ENCODE measurements at regions not wholly inside any gene's neighbourhood (a gene's known extent, or its start where the extent isn't known, plus 50 kb on each side); places are given as distances from the start of the nearest gene placed in this dataset.

- no peak for DNase-seq (ENCODE audit: extremely low read depth in 1 of 2, low read depth in 1 of 2)
Measured at GRCh38 chr9:118276784-118277183, 572.6 kb downstream of the TLR4 start.

- no peak for DNase-seq (ENCODE audit: extremely low read depth in 1 of 2, low read depth in 1 of 2)
Measured at GRCh38 chr9:118281772-118282171, 577.6 kb downstream of the TLR4 start.

- no peak for DNase-seq (ENCODE audit: extremely low read depth in 1 of 2, low read depth in 1 of 2)
Measured at GRCh38 chr9:118283488-118283887, 579.3 kb downstream of the TLR4 start.

- DNase-seq (ENCODE audit: extremely low read depth in 1 of 2, low read depth in 1 of 2): no peak
Measured at GRCh38 chr9:118290116-118290515, 585.9 kb downstream of the TLR4 start.

GRCh38 chr9:118295413-118295812 lies 591.2 kb downstream of the TLR4 start:
- no peak for DNase-seq (ENCODE audit: extremely low read depth in 1 of 2, low read depth in 1 of 2)

GRCh38 chr9:118302721-118303120 lies 598.5 kb downstream of the TLR4 start:
- DNase-seq (ENCODE audit: extremely low read depth in 1 of 2, low read depth in 1 of 2): no peak

GRCh38 chr9:118303216-118303615 lies 599.0 kb downstream of the TLR4 start:
- no peak for DNase-seq (ENCODE audit: extremely low read depth in 1 of 2, low read depth in 1 of 2)

GRCh38 chr9:118305331-118305730 lies 601.1 kb downstream of the TLR4 start:
- no peak for DNase-seq (ENCODE audit: extremely low read depth in 1 of 2, low read depth in 1 of 2)

GRCh38 chr9:118306801-118307200 lies 602.6 kb downstream of the TLR4 start:
- no peak for DNase-seq (ENCODE audit: extremely low read depth in 1 of 2, low read depth in 1 of 2)

GRCh38 chr9:118313965-118314364 lies 609.8 kb downstream of the TLR4 start:
- no peak for DNase-seq (ENCODE audit: extremely low read depth in 1 of 2, low read depth in 1 of 2)

- no peak for DNase-seq (ENCODE audit: extremely low read depth in 1 of 2, low read depth in 1 of 2)
Measured at GRCh38 chr9:118316831-118317343, 612.7 kb downstream of the TLR4 start.

GRCh38 chr9:118318770-118319431 lies 614.7 kb downstream of the TLR4 start:
- no peak for DNase-seq (ENCODE audit: extremely low read depth in 1 of 2, low read depth in 1 of 2)

- DNase-seq (ENCODE audit: extremely low read depth in 1 of 2, low read depth in 1 of 2): no peak
Measured at GRCh38 chr9:118321788-118322187, 617.6 kb downstream of the TLR4 start.

- no peak for DNase-seq (ENCODE audit: extremely low read depth in 1 of 2, low read depth in 1 of 2)
Measured at GRCh38 chr9:118324706-118325105, 620.5 kb downstream of the TLR4 start.

GRCh38 chr9:118325757-118326156 lies 621.6 kb downstream of the TLR4 start:
- no peak for DNase-seq (ENCODE audit: extremely low read depth in 1 of 2, low read depth in 1 of 2)

GRCh38 chr9:118326326-118326725 lies 622.1 kb downstream of the TLR4 start:
- no peak for DNase-seq (ENCODE audit: extremely low read depth in 1 of 2, low read depth in 1 of 2)

GRCh38 chr9:118330191-118330986 lies 626.2 kb downstream of the TLR4 start:
- no peak for DNase-seq (ENCODE audit: extremely low read depth in 1 of 2, low read depth in 1 of 2)

- no peak for DNase-seq (ENCODE audit: extremely low read depth in 1 of 2, low read depth in 1 of 2)
Measured at GRCh38 chr9:118331622-118332045, 627.4 kb downstream of the TLR4 start.

- no peak for DNase-seq (ENCODE audit: extremely low read depth in 1 of 2, low read depth in 1 of 2)
Measured at GRCh38 chr9:118336250-118336942, 632.2 kb downstream of the TLR4 start.

- no peak for DNase-seq (ENCODE audit: extremely low read depth in 1 of 2, low read depth in 1 of 2)
Measured at GRCh38 chr9:118336943-118337330, 632.7 kb downstream of the TLR4 start.

- DNase-seq (ENCODE audit: extremely low read depth in 1 of 2, low read depth in 1 of 2): no peak
Measured at GRCh38 chr9:118360036-118360435, 655.8 kb downstream of the TLR4 start.

- DNase-seq (ENCODE audit: extremely low read depth in 1 of 2, low read depth in 1 of 2): no peak
Measured at GRCh38 chr9:118362123-118362522, 657.9 kb downstream of the TLR4 start.

Data from stimulated activated CD8-positive, alpha-beta memory T cell treated with anti-CD3 and anti-CD28 coated beads, Interleukin-7, amount 100 ng/mL, for 48 hours (primary cell).